Choroid plexus epithelial cell (primary cell): ENCODE measurements at regions not wholly inside any gene's neighbourhood (a gene's known extent, or its start where the extent isn't known, plus 50 kb on each side); places are given as distances from the start of the nearest gene placed in this dataset.
A peak's percentile ranks its signal among the peaks of the same experiment; 100 is the strongest.

Experiments used
- DNase-seq: peaks from one replicate; pipeline ENCODE4 v3.0.0-alpha.2; 2010; ENCODE audit warnings: low read depth
- H3K4me3 ChIP-seq: 2 replicates; pipeline ENCODE4 v1.5.1; 2011; ENCODE audit warnings: low read depth, mild to moderate bottlenecking, control low read depth, low read length, moderate library complexity
- CTCF ChIP-seq: conservative IDR thresholded peaks from 2 replicates; pipeline ENCODE4 v1.5.1; 2011; ENCODE audit warnings: low read depth, mild to moderate bottlenecking, control low read depth, inconsistent platforms, low read length, moderate library complexity

DNA sequence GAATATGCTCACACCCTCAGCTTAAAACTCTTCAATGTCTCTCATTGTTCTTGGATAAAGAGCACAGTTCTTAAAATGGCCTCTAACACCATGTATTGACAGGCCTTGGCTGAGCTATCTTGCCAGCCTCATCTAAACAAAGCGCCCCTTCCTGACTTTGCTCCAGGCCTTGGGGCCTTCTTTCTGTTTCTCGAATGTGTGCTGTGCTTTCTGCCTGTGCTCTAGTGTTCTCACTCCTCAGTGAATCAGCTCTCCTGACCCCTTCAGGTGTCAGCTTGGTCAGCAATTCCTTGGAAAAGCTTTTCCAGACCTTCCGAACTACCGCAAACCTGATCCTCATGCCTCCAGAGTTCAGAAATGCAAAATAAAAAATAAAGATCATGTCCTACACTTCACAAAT, 346.3 kb upstream of the FSTL5 start:
- DNase-seq, result no peak
- no peak for TF ChIP-seq CTCF
- H3K4me3 ChIP-seq, result no peak overlapping the region

DNA sequence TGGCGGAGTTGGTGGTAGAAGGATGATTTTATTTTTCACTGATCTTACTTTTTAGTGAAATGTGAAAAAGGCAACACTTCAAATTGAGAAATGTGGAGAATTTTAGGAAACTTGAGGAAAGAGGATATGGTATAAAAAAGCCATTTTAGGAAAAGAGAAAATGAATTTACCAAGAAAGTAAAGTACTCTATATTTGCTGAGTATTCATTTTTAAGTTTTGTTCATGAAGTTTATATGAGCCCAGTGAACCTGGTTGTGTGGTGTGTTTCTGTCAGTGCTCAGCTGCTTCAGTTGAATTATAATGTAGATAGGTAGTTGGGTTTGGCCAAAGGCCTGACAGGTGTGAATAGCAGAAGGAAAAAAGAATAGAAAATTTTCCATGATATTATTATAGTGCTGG, 345.5 kb upstream of the FSTL5 start:
- no peak overlapping the region for H3K4me3 ChIP-seq
- no peak for DNase-seq
- TF ChIP-seq CTCF, result no peak

DNA sequence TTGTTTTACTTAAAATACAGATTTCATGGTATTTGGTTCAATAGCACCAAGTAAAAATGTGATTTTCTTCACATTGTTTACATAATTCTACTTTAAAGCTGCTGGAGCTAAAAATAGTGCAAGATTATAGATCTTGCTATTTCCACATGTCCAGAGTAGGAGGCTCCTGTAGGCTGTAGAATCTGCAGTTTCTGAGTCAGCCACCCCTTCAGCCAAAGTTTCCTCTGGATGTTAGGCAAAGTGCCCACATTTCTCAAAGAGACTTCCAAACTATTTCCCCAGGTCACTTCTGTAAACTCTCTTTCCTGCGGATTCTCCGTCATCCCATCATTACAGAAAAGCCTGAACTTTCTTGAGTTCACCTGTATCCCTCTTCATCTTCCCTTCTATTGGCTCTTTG, 342.5 kb upstream of the FSTL5 start:
- DNase-seq, result peak; percentile 80
- H3K4me3 ChIP-seq, result no peak overlapping the region
- TF ChIP-seq CTCF, result no peak

DNA sequence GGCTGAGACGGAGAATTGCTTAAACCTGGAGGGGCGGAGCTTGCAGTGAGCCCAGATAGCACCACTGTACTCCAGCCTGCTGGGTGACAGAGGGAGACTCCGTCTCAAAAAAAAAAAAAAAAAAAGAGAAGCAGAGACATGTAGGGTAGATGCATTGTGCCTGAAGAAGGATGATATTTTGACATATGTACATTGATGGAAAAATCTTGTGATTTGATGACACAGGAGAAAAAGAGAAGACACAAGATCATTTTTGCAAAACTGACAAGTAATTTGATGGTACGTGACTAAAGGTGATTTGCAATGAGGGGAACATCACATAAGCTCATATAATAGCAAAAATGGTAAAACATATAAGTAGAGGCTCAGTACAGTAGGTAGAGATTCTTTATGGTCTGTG, 340.1 kb upstream of the FSTL5 start:
- TF ChIP-seq CTCF, result no peak
- no peak for DNase-seq
- H3K4me3 ChIP-seq, result no peak overlapping the region

GRCh38 chr4:162502109-162502508, 338.3 kb upstream of the FSTL5 start:
- no peak for DNase-seq
- TF ChIP-seq CTCF, result no peak
- H3K4me3 ChIP-seq, result no peak overlapping the region

DNA sequence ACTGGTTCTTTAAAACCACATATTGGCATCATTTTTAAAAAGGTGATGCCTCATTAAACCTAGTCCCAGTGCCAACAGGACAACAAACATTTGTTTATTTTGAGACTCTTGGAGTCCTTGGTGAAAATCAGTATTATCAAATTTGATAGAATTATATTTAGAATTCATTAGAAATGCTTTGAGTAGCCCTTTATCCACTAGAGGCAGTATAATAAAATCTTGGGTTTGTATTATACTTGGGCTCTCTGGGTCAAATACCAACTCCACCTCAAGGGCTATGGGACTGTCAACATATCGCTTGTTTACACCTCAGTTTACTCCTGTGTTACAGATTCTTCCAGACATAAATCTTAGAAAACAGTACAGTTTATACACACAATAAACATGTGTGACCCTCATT, 335.7 kb upstream of the FSTL5 start:
- no peak overlapping the region for H3K4me3 ChIP-seq
- peak; percentile 51 for TF ChIP-seq CTCF
- peak; percentile 16 for DNase-seq

DNA sequence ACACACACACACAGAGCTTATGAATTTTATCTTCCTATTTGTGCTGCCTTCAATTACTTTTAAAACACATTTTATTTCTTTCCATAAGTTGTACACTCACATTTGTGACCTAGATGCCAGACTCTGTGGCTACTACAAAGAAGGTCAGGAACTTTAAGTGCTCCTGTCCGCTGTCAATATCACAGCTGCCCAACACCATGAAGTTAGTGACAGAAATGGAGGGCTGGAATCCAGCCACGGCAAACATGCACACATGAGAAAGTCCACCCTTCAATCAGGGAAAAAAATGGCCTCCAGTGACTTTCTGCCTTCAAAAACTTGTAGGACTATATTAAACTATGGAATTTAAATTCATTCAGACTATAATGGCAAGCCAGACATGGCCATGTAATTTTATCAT, 334.4 kb upstream of the FSTL5 start:
- peak; percentile 6 for DNase-seq
- no peak for TF ChIP-seq CTCF
- no peak overlapping the region for H3K4me3 ChIP-seq
